ENCODE measurements at regions not wholly inside any gene's neighbourhood (a gene's known extent, or its start where the extent isn't known, plus 50 kb on each side); places are given as distances from the start of the nearest gene placed in this dataset.
A peak's percentile ranks its signal among the peaks of the same experiment; 100 is the strongest.

DNA sequence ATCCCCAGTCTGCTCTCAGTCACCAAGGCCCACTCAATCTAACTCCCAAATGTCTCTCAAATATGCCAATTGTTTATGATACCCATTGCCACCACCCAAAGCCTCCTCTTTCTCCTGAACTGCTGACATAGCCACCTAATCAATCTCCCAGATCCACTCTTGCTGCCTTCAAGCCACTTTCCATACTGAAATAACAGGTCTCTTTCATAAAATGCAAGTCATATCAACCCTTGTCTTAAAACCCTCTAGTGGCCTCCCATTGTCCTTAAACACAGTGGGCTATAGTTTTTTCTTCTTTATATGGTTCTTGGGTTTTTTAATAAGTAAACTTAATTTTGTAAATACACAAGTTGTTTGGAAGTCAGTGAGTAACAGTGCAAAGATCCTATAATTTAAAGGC is 155.2 kb upstream of the ZC3H12C start:
- Histone ChIP-seq H3K9ac (ENCODE audit: control insufficient read depth, insufficient read depth, low read length) (no peak overlapping the region), H3K4me3 (no peak overlapping the region), H3K27ac (ENCODE audit: control insufficient read depth, insufficient read depth) (no peak overlapping the region), H2AFZ (ENCODE audit: control insufficient read depth, low read depth, low read length) (no peak overlapping the region), H3K27me3 (replicated peaks in 1 of 2; ENCODE audit: control insufficient read depth in 2 of 2, insufficient read depth in 2 of 2, low read length in 1 of 2) (no peaks in the 10 kb centered on the region; a peak in 1 of 4 replicates), H3K9me3 (replicated peaks; ENCODE audit: control insufficient read depth, insufficient read depth, low read length) (no peaks in the 10 kb centered on the region), H3K4me1 (ENCODE audit: control insufficient read depth, insufficient read depth, low read length) (no peaks in the 10 kb centered on the region), H3K79me2 (ENCODE audit: control insufficient read depth, insufficient read depth, low read length) (no peaks in the 10 kb centered on the region), H4K20me1 (ENCODE audit: control insufficient read depth, insufficient read depth) (no peaks in the 10 kb centered on the region), H3K4me2 (ENCODE audit: control insufficient read depth, insufficient read depth) (no peak overlapping the region), H3K36me3 (ENCODE audit: control insufficient read depth in 2 of 2, insufficient read depth in 2 of 2, low read length in 1 of 2) (no peaks in the 10 kb centered on the region)
- ChIA-PET CTCF (interaction anchor here (0.9 to 1.8 kb wide), 3 partner anchors 78 to 85 kb away, joined by 5 to 16 read pairs (median 5); no protein-coding TSS in a partner anchor), SMC1A (ENCODE audit: uncharacterized antibody, unreplicated experiment) (interaction anchor here (1.2 to 3.8 kb wide), 4 partner anchors 83 to 203 kb away, joined by 3 to 21 read pairs (median 18); no protein-coding TSS in a partner anchor), RAD21 (ENCODE audit: unreplicated experiment) (interaction anchor here (1.4 to 3.3 kb wide), 2 partner anchors 79 to 85 kb away, joined by 5 to 21 read pairs; no protein-coding TSS in a partner anchor), POLR2A (no interaction called here)
- in situ Hi-C loops (cut with MboI) = no loop called here
- intact Hi-C loops (cut with micrococcal nuclease; ENCODE audit: unreplicated experiment) = loop anchor here (5.0 kb wide), 1 partner anchor 1241 kb away; no protein-coding TSS in a partner anchor
- no TSS peak for BruUV-seq (replicated peaks)
- ATAC-seq = peak; percentile 23; the same call in 1 of the 3 replicates
- no peak for FAIRE-seq
- no peak for DNase-seq (ENCODE audit: low read depth, low spot score)
- no peak for TF ChIP-seq SIX5 (IDR thresholded peaks at IDR 0.05; ENCODE audit: low read depth, low read length, severe bottlenecking)
- no peak for TF ChIP-seq MYB (IDR thresholded peaks at IDR 0.05; ENCODE audit: borderline replicate concordance, low read depth, low read length)
- no peak for TF ChIP-seq NR2F1 (conservative IDR thresholded peaks at IDR 0.05)
- no peak for TF ChIP-seq EED (IDR thresholded peaks at IDR 0.05; ENCODE audit: low read depth)
- no peak for TF ChIP-seq BMI1 (IDR thresholded peaks at IDR 0.05; ENCODE audit: borderline replicate concordance)
- TF ChIP-seq, protein P1, sequence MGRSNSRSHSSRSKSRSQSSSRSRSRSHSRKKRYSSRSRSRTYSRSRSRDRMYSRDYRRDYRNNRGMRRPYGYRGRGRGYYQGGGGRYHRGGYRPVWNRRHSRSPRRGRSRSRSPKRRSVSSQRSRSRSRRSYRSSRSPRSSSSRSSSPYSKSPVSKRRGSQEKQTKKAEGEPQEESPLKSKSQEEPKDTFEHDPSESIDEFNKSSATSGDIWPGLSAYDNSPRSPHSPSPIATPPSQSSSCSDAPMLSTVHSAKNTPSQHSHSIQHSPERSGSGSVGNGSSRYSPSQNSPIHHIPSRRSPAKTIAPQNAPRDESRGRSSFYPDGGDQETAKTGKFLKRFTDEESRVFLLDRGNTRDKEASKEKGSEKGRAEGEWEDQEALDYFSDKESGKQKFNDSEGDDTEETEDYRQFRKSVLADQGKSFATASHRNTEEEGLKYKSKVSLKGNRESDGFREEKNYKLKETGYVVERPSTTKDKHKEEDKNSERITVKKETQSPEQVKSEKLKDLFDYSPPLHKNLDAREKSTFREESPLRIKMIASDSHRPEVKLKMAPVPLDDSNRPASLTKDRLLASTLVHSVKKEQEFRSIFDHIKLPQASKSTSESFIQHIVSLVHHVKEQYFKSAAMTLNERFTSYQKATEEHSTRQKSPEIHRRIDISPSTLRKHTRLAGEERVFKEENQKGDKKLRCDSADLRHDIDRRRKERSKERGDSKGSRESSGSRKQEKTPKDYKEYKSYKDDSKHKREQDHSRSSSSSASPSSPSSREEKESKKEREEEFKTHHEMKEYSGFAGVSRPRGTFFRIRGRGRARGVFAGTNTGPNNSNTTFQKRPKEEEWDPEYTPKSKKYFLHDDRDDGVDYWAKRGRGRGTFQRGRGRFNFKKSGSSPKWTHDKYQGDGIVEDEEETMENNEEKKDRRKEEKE (IDR thresholded peaks at IDR 0.05) = no peak
- no peak for TF ChIP-seq DPF2 (IDR thresholded peaks at IDR 0.05)
- TF ChIP-seq, protein P2, sequence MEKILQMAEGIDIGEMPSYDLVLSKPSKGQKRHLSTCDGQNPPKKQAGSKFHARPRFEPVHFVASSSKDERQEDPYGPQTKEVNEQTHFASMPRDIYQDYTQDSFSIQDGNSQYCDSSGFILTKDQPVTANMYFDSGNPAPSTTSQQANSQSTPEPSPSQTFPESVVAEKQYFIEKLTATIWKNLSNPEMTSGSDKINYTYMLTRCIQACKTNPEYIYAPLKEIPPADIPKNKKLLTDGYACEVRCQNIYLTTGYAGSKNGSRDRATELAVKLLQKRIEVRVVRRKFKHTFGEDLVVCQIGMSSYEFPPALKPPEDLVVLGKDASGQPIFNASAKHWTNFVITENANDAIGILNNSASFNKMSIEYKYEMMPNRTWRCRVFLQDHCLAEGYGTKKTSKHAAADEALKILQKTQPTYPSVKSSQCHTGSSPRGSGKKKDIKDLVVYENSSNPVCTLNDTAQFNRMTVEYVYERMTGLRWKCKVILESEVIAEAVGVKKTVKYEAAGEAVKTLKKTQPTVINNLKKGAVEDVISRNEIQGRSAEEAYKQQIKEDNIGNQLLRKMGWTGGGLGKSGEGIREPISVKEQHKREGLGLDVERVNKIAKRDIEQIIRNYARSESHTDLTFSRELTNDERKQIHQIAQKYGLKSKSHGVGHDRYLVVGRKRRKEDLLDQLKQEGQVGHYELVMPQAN (conservative IDR thresholded peaks at IDR 0.05) = no peak
- TF ChIP-seq, protein P3, sequence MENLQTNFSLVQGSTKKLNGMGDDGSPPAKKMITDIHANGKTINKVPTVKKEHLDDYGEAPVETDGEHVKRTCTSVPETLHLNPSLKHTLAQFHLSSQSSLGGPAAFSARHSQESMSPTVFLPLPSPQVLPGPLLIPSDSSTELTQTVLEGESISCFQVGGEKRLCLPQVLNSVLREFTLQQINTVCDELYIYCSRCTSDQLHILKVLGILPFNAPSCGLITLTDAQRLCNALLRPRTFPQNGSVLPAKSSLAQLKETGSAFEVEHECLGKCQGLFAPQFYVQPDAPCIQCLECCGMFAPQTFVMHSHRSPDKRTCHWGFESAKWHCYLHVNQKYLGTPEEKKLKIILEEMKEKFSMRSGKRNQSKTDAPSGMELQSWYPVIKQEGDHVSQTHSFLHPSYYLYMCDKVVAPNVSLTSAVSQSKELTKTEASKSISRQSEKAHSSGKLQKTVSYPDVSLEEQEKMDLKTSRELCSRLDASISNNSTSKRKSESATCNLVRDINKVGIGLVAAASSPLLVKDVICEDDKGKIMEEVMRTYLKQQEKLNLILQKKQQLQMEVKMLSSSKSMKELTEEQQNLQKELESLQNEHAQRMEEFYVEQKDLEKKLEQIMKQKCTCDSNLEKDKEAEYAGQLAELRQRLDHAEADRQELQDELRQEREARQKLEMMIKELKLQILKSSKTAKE (IDR thresholded peaks at IDR 0.05; ENCODE audit: low read depth, poor library complexity, severe bottlenecking) = no peak
- no peak for TF ChIP-seq NFYB (IDR thresholded peaks at IDR 0.05; ENCODE audit: insufficient read depth, low read depth, low read length)
- no peak for TF ChIP-seq SMAD1 (IDR thresholded peaks at IDR 0.05; ENCODE audit: low read depth, partially characterized antibody)
- TF ChIP-seq NBN (IDR thresholded peaks at IDR 0.05) = no peak
- TF ChIP-seq, protein P4, sequence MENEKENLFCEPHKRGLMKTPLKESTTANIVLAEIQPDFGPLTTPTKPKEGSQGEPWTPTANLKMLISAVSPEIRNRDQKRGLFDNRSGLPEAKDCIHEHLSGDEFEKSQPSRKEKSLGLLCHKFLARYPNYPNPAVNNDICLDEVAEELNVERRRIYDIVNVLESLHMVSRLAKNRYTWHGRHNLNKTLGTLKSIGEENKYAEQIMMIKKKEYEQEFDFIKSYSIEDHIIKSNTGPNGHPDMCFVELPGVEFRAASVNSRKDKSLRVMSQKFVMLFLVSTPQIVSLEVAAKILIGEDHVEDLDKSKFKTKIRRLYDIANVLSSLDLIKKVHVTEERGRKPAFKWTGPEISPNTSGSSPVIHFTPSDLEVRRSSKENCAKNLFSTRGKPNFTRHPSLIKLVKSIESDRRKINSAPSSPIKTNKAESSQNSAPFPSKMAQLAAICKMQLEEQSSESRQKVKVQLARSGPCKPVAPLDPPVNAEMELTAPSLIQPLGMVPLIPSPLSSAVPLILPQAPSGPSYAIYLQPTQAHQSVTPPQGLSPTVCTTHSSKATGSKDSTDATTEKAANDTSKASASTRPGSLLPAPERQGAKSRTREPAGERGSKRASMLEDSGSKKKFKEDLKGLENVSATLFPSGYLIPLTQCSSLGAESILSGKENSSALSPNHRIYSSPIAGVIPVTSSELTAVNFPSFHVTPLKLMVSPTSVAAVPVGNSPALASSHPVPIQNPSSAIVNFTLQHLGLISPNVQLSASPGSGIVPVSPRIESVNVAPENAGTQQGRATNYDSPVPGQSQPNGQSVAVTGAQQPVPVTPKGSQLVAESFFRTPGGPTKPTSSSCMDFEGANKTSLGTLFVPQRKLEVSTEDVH (IDR thresholded peaks at IDR 0.05; ENCODE audit: low read depth, partially characterized antibody) = no peak
- TF ChIP-seq, protein P5, sequence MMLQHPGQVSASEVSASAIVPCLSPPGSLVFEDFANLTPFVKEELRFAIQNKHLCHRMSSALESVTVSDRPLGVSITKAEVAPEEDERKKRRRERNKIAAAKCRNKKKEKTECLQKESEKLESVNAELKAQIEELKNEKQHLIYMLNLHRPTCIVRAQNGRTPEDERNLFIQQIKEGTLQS (IDR thresholded peaks at IDR 0.05; ENCODE audit: borderline replicate concordance, extremely low read depth, low read depth, low read length) = no peak
- TF ChIP-seq SIN3A (IDR thresholded peaks at IDR 0.05; ENCODE audit: low read depth, low read length) = no peak
